IPS-15b (cell line): ENCODE measurements at regions not wholly inside any gene's neighbourhood (a gene's known extent, or its start where the extent isn't known, plus 50 kb on each side); places are given as distances from the start of the nearest gene placed in this dataset.
"Not testable (repeated sequence)": the region's sequence is repeated elsewhere in the genome, so short reads cannot be mapped to it uniquely, and the experiment has no call there.

ENCODE experiments used
- H3K27me3 ChIP-seq: one replicate; pipeline ENCODE4 v1.6.1; 2013; ENCODE audit warnings: low read length; ENCODE audit not compliant: control insufficient read depth, insufficient read depth
- H3K36me3 ChIP-seq: one replicate; pipeline ENCODE4 v1.6.1; 2013; ENCODE audit warnings: low read length; ENCODE audit not compliant: control insufficient read depth, insufficient read depth
- H3K4me1 ChIP-seq: one replicate; pipeline ENCODE4 v1.6.1; 2013; ENCODE audit warnings: mild to moderate bottlenecking, low read length; ENCODE audit not compliant: control insufficient read depth, insufficient read depth
- H3K4me3 ChIP-seq: one replicate; pipeline ENCODE4 v1.5.1; 2013; ENCODE audit warnings: low read depth, low read length
- H3K9ac ChIP-seq: one replicate; pipeline ENCODE4 v1.6.1; 2013; ENCODE audit warnings: low read depth, mild to moderate bottlenecking, low read length
- H3K9me3 ChIP-seq: one replicate; pipeline ENCODE4 v1.6.1; 2013; ENCODE audit warnings: mild to moderate bottlenecking, low read length; ENCODE audit not compliant: control insufficient read depth, insufficient read depth

DNA sequence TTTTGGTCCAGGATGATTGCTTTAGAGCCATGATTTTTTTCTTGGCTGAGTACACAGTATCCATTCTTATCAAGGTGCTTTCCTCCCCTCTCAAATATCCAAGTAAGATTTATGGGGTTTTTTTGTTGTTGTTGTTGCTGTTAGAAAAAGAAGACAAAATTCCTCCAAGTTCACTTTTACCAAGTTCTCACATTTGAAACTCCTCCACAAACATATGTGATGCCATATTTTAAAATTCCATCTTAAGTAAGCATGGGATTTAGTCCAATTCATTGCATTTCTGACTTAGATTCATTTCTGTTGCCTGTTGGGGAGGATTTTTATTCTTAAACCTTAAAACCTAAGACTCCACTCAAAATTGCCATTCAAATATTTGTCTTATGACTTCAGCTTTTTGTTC, 128.6 kb upstream of the SPATA12 start:
- Histone ChIP-seq H3K36me3 (no peaks in the 10 kb centered on the region), H3K4me3 (no peak overlapping the region), H3K4me1 (no peaks in the 10 kb centered on the region), H3K9me3 (no peaks in the 10 kb centered on the region), H3K9ac (no peak overlapping the region), H3K27me3 (no peaks in the 10 kb centered on the region)

DNA sequence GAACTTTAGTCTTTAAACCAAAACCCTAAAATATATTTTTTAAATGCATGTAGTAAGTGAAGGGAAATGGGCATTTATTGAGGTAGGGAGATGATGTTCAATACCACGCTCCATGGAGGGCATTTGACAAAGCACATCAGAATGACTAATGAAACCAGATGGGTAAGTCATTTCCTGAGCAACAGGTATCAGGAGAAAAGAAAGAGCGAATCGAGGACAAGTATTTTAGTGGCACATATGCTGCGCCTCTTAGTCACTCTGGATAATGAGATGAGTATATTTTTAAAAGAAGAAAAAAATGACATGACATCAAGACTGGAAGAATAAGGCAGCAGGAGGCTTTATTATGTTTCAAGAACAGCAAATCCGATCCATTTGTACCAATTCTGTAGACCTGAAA, 129.0 kb upstream of the ARHGEF3 start:
- H3K9ac ChIP-seq, result no peak overlapping the region
- H3K27me3 ChIP-seq, result no peaks in the 10 kb centered on the region
- no peak overlapping the region for H3K4me3 ChIP-seq
- no peaks in the 10 kb centered on the region for H3K9me3 ChIP-seq
- H3K36me3 ChIP-seq, result no peaks in the 10 kb centered on the region
- H3K4me1 ChIP-seq, result no peaks in the 10 kb centered on the region

DNA sequence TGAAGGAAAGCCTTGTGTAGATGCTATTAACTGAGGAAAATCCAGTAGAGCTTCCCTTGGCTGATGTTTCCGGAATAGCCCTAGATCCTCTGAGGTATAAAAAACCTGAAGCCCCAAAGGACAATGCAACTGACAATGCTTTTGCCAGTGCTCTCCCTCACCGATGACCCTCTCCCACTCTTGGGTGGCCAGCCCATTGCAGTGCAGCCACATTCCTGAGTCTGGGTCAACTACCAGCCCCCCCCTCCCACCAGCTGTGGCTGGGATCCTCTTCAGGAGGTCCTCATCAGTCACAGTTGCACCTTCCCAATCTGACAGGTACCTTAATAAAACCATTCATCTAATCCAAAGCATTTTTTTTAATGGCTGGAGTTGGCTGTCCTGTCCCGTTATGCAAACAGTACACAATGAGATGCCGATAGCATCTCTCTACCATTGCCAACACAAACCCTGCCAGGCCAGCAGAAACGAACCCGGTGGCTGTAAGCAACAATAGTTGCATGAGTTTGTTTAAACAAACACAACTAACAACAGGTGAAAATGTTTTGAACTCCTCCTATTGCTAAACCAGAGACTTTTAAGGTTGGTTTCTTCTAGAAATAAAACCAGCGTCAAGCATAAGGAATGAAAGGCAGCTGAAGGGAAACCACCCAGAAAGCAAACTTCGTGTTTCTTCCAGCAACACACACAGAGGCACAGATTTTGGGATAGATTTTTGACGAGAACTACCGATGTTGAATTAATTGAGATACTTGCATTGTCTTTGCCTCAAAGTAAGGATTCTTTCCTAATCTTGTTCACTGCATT, 128.3 kb upstream of the ARHGEF3 start:
- H3K27me3 ChIP-seq, result no peaks in the 10 kb centered on the region
- H3K36me3 ChIP-seq, result no peaks in the 10 kb centered on the region
- H3K4me3 ChIP-seq, result no peak overlapping the region
- H3K9ac ChIP-seq, result no peak overlapping the region
- no peaks in the 10 kb centered on the region for H3K9me3 ChIP-seq
- no peaks in the 10 kb centered on the region for H3K4me1 ChIP-seq

DNA sequence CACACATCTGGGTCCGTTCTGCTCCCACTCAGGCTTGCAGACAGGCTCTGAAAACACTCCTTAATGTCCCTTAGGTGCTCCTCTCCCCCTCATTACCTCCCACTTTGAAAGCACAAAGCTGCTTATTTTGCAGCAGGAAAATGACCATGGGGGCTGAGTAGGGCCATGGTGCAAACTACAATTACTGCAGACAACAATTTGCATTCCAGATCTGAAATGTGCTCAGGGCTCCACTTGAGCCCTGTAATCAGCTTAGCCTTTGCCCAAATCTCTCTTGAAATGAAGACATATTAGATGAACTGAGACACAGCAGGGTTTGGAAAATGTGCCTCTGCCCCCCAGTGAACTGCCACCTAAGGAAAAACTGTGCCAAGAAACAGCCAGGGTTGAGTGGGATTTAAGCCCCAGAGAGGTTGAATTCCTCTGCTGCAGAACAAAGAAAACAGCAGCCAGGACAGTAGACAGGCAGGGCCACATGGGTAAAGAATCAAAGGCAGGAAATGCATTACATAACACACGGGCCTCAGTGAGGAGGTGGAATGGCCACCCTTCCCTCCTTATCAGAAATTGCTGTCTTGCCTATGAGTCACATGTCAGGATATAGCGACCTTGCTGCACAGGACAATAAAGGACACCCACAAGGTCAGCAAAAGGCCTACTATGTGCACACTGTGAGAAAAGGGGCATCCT, 126.8 kb upstream of the ARHGEF3 start:
- H3K9me3 ChIP-seq, result no peaks in the 10 kb centered on the region
- no peak overlapping the region for H3K9ac ChIP-seq
- H3K36me3 ChIP-seq, result no peaks in the 10 kb centered on the region

DNA sequence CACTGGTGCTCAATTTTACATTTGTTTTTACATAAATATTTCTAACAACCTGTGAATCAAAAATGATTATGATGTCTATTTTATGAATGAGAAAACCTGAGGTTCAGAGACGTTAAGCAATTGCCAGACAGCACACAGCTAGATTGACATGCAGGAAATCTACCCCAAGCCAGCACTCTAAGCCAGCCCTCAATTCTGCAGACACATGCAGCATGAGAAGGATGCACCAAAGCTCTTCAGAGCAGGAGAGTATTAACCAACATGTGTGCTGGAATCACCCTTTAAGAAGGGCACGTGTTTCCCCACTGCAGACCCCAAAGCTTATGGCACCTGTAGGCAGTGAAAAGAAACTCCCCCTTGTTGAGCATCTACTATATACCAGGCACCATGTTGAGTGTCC, 126.1 kb upstream of the ARHGEF3 start:
- no peak overlapping the region for H3K9ac ChIP-seq
- H3K4me1 ChIP-seq, result peaks cover 2% of the 10 kb centered on the region
- H3K9me3 ChIP-seq, result no peaks in the 10 kb centered on the region

More for the DNA sequence above, 126.8 kb upstream of the ARHGEF3 start:
- Histone ChIP-seq H3K27me3 (no peaks in the 10 kb centered on the region), H3K4me3 (no peak overlapping the region), H3K4me1 (peaks cover 2% of the 10 kb centered on the region)

DNA sequence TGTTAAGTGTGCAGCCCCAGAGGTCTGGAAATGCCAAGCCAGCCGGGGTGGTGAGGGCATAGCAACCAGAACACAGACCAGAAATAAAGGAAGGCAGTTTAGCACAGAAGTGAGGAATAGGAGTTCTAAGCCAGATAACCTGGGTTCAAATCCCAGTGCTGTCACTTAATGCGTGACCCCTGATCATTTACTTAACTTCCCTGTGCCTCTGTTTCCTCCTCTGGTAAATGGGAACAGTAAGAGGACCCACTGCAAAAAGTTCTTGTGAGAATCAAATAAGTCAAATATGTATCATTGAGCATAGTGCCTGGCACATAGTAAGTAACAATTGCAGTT, 125.2 kb upstream of the ARHGEF3 start:
- no peak overlapping the region for H3K9ac ChIP-seq
- H3K27me3 ChIP-seq, result no peaks in the 10 kb centered on the region
- H3K9me3 ChIP-seq, result no peaks in the 10 kb centered on the region
- H3K4me3 ChIP-seq, result no peak overlapping the region
- no peaks in the 10 kb centered on the region for H3K36me3 ChIP-seq
- H3K4me1 ChIP-seq, result peaks cover 2% of the 10 kb centered on the region

More for the DNA sequence above, 126.1 kb upstream of the ARHGEF3 start:
- no peaks in the 10 kb centered on the region for H3K36me3 ChIP-seq
- no peaks in the 10 kb centered on the region for H3K27me3 ChIP-seq
- no peak overlapping the region for H3K4me3 ChIP-seq

DNA sequence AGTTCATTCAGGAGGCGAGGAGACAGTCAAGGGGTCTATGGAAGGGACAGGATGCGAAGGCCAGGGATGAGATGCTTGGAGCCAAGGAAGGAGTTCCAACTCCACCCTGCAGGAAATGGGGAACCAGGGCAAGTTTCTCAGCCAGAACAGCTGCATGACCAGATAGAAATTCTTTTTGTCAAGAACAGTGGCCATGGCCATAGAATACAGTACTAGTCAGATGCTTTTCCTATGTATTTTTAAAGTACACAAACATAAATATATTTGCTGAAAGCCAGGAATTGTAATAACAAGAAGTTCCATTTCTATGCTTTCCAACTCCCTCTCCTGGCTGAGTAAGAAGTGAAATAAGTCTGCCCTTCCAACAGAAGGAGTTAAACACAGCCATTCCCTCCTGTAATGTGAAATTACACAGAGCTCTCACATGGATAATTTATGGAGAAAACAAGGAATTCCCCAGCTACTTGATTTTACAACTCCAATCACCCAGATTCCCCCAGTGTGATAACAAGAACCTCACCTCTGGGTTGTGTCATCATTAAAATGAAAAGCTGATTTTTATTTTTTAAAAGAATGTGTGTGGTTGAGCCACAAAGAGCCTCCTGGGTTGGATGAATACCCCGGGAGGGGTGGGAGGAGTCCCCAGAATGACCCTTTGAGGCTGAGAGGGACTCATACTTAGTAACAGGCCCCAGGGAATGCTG, 124.6 kb upstream of the ARHGEF3 start:
- Histone ChIP-seq H3K4me1 (peaks cover 2% of the 10 kb centered on the region), H3K9ac (no peak overlapping the region), H3K27me3 (no peaks in the 10 kb centered on the region), H3K4me3 (no peak overlapping the region), H3K9me3 (no peaks in the 10 kb centered on the region), H3K36me3 (no peaks in the 10 kb centered on the region)

DNA sequence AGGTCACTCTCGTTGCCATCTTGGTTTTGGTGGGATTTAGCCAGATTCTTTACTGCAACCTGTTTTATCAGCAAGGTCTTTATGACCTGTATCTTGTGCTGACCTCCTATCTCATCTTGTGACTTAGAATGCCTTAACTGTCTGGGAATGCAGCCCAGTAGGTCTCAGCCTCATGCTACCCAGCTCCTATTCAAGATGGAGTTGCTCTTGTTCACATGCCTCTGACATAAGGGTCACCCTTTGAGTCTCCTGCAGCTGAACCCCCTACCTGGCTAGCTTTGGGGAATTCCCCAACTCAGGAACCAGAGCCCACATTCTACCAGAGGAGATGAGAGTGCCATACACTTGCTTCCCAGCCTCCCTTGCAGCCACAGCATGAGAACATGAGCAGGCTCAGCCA, 123.0 kb upstream of the ARHGEF3 start:
- not testable (repeated sequence) for H3K9ac ChIP-seq, H3K9me3 ChIP-seq, H3K4me3 ChIP-seq, H3K4me1 ChIP-seq, H3K27me3 ChIP-seq, H3K36me3 ChIP-seq

DNA sequence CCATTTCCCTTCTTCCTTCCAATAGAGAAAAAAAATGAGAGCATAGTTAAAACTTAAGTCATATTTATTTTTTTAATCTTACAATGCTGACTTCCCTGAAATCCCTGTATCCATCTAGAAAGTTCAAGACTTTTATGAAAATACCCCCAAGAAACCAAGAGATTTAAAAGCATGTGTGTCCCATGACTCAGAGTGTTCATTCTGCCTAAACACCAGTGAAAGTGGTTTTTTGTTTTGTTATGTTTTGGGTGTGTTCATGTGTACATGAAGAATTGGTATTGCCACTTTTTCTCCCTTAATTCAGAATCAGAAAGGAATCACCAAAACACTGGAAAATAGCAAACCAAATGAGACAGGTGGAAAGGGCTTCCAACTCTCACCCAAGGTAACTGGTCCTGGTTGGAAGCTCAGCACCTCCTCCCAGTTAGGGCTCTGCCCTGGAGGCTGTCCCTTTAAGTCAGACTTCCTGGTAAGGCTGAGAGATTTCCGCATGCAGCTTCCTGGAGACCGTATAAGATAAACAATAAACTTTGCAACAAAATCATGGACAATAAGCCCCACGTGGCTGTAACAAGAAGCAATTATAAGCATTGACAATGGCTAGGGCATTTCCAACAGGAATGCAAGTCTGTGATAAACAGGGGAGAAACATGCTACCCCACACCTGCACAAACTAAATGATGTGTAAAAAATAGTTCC, 121.9 kb upstream of the ARHGEF3 start:
- no peaks in the 10 kb centered on the region for H3K36me3 ChIP-seq
- H3K27me3 ChIP-seq, result no peaks in the 10 kb centered on the region
- H3K9ac ChIP-seq, result peak overlapping the region; percentile 38
- H3K9me3 ChIP-seq, result no peaks in the 10 kb centered on the region
- no peak overlapping the region for H3K4me3 ChIP-seq
- H3K4me1 ChIP-seq, result peaks cover 2% of the 10 kb centered on the region

DNA sequence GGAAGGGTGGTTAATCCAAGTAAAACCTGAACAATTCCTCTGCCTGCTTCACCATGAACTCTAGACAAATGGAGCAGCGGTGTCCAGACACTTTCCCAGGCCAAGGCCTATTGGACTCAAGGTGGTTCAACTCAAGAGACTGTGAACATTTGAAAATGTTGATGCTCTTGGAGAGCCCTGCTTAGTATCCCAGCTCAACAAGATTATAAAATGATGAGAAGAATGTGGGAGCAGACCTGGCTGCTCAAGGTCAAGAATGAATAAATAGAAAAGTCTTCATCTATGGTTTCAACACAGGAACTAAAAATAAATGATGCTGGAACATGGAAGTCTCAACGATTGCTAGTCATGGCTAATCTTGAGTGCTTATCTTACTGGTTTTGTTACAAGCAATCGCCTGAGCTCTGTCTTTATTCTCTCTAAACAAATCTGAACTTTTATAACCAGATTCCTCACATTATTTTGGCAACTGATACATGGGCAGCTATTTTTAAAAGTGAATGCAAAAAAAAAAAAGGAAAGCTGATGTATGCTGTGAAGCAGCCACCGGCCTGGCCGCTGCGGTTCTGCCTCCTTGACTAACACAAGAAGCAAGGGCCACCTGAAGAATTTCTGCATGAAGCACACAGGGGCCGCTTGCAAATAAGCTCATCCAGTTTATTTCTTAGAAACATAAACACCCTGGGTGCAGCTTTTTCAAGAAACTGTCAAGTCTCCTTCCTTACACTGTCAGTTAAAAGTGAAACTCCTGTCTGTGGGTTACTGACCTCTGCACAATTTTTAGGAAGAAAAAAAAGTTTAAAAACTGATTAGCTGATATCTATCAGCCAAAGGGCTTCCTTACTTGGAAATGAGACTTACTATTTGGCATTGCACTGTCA, 120.1 kb upstream of the ARHGEF3 start:
- H3K9me3 ChIP-seq, result no peaks in the 10 kb centered on the region
- no peak overlapping the region for H3K9ac ChIP-seq
- peaks cover 10% of the 10 kb centered on the region for H3K4me1 ChIP-seq
- no peaks in the 10 kb centered on the region for H3K27me3 ChIP-seq
- H3K4me3 ChIP-seq, result no peak overlapping the region
- no peaks in the 10 kb centered on the region for H3K36me3 ChIP-seq

DNA sequence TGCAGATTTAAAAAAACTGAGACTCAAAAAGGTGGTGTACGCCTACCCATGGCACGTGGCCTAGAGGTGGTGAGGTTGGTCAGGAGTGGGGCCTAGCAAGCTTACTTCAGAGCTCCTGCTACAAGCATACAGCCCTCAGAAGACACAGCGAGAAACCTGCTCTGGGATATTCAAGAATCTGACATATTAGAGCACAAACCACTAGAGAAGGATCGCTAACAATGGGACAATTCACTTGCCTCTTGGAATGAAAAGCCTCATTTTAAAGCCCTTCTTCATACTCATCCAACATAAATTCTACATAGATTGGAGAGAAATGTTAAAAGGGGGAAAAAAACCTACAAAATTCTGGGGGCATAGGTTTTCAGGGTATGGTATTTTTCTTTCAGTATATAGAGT, 118.0 kb upstream of the ARHGEF3 start:
- Histone ChIP-seq H3K36me3 (no peaks in the 10 kb centered on the region), H3K4me1 (peaks cover 19% of the 10 kb centered on the region), H3K4me3 (no peak overlapping the region), H3K9me3 (no peaks in the 10 kb centered on the region), H3K9ac (no peak overlapping the region), H3K27me3 (no peaks in the 10 kb centered on the region)
